ENCODE measurements at regions not wholly inside any gene's neighbourhood (a gene's known extent, or its start where the extent isn't known, plus 50 kb on each side); places are given as distances from the start of the nearest gene placed in this dataset.

GRCh38 chr4:55014876-55015275, 110.5 kb downstream of the KDR start:
- no peak for TF ChIP-seq POU2F2 (IDR thresholded peaks at IDR 0.05; ENCODE audit: low read depth, low read length)
- TF ChIP-seq SPI1 (IDR thresholded peaks at IDR 0.05; ENCODE audit: low read depth, low read length): no peak
- no peak for TF ChIP-seq TAF1 (IDR thresholded peaks at IDR 0.05; ENCODE audit: low read depth, low read length)
- TF ChIP-seq PAX5 (IDR thresholded peaks at IDR 0.05; ENCODE audit: insufficient read depth, low read length, severe bottlenecking): no peak
- no peak for TF ChIP-seq POLR2A (IDR thresholded peaks at IDR 0.05; ENCODE audit: low read depth, low read length)
- no peak for TF ChIP-seq POLR2AphosphoS5 (IDR thresholded peaks at IDR 0.05; ENCODE audit: low read depth, low read length)
- FAIRE-seq: no peak
- no peak for DNase-seq (ENCODE audit: insufficient read length, low spot score)

GRCh38 chr4:55013431-55013955, 111.9 kb downstream of the KDR start:
- no peak for DNase-seq (ENCODE audit: insufficient read length, low spot score)
- no peak for TF ChIP-seq POLR2AphosphoS5 (IDR thresholded peaks at IDR 0.05; ENCODE audit: low read depth, low read length)
- no peak for TF ChIP-seq TAF1 (IDR thresholded peaks at IDR 0.05; ENCODE audit: low read depth, low read length)
- TF ChIP-seq SPI1 (IDR thresholded peaks at IDR 0.05; ENCODE audit: low read depth, low read length): no peak
- TF ChIP-seq POU2F2 (IDR thresholded peaks at IDR 0.05; ENCODE audit: low read depth, low read length): no peak
- TF ChIP-seq PAX5 (IDR thresholded peaks at IDR 0.05; ENCODE audit: insufficient read depth, low read length, severe bottlenecking): no peak
- no peak for TF ChIP-seq POLR2A (IDR thresholded peaks at IDR 0.05; ENCODE audit: low read depth, low read length)
- FAIRE-seq: no peak

GRCh38 chr4:55012363-55013230, 112.8 kb downstream of the KDR start:
- no peak for DNase-seq (ENCODE audit: insufficient read length, low spot score)
- FAIRE-seq: no peak
- TF ChIP-seq POU2F2 (IDR thresholded peaks at IDR 0.05; ENCODE audit: low read depth, low read length) (no peak), SPI1 (IDR thresholded peaks at IDR 0.05; ENCODE audit: low read depth, low read length) (no peak), POLR2AphosphoS5 (IDR thresholded peaks at IDR 0.05; ENCODE audit: low read depth, low read length) (no peak), POLR2A (IDR thresholded peaks at IDR 0.05; ENCODE audit: low read depth, low read length) (no peak), PAX5 (IDR thresholded peaks at IDR 0.05; ENCODE audit: insufficient read depth, low read length, severe bottlenecking) (no peak), TAF1 (IDR thresholded peaks at IDR 0.05; ENCODE audit: low read depth, low read length) (no peak)

- DNase-seq (ENCODE audit: insufficient read length, low spot score) (no peak), FAIRE-seq (no peak)
- TF ChIP-seq POLR2A (IDR thresholded peaks at IDR 0.05; ENCODE audit: low read depth, low read length) (no peak), SPI1 (IDR thresholded peaks at IDR 0.05; ENCODE audit: low read depth, low read length) (no peak), TAF1 (IDR thresholded peaks at IDR 0.05; ENCODE audit: low read depth, low read length) (no peak), POU2F2 (IDR thresholded peaks at IDR 0.05; ENCODE audit: low read depth, low read length) (no peak), PAX5 (IDR thresholded peaks at IDR 0.05; ENCODE audit: insufficient read depth, low read length, severe bottlenecking) (no peak), POLR2AphosphoS5 (IDR thresholded peaks at IDR 0.05; ENCODE audit: low read depth, low read length) (no peak)
These were observed 113.6 kb downstream of the KDR start for GRCh38 chr4:55011761-55012160.

- DNase-seq (ENCODE audit: insufficient read length, low spot score): no peak
- TF ChIP-seq POLR2A (IDR thresholded peaks at IDR 0.05; ENCODE audit: low read depth, low read length) (no peak), TAF1 (IDR thresholded peaks at IDR 0.05; ENCODE audit: low read depth, low read length) (no peak), POLR2AphosphoS5 (IDR thresholded peaks at IDR 0.05; ENCODE audit: low read depth, low read length) (no peak), SPI1 (IDR thresholded peaks at IDR 0.05; ENCODE audit: low read depth, low read length) (no peak), PAX5 (IDR thresholded peaks at IDR 0.05; ENCODE audit: insufficient read depth, low read length, severe bottlenecking) (no peak), POU2F2 (IDR thresholded peaks at IDR 0.05; ENCODE audit: low read depth, low read length) (no peak)
- no peak for FAIRE-seq
These were observed 114.8 kb downstream of the KDR start for GRCh38 chr4:55010550-55010949.

- FAIRE-seq (no peak), DNase-seq (ENCODE audit: insufficient read length, low spot score) (peak; percentile 5)
- no peak for TF ChIP-seq PAX5 (IDR thresholded peaks at IDR 0.05; ENCODE audit: insufficient read depth, low read length, severe bottlenecking)
- TF ChIP-seq SPI1 (IDR thresholded peaks at IDR 0.05; ENCODE audit: low read depth, low read length): no peak
- no peak for TF ChIP-seq POU2F2 (IDR thresholded peaks at IDR 0.05; ENCODE audit: low read depth, low read length)
- TF ChIP-seq POLR2AphosphoS5 (IDR thresholded peaks at IDR 0.05; ENCODE audit: low read depth, low read length): no peak
- no peak for TF ChIP-seq POLR2A (IDR thresholded peaks at IDR 0.05; ENCODE audit: low read depth, low read length)
These were observed 117.0 kb downstream of the KDR start for GRCh38 chr4:55008166-55009056.

- TF ChIP-seq POU2F2 (IDR thresholded peaks at IDR 0.05; ENCODE audit: low read depth, low read length) (no peak), SPI1 (IDR thresholded peaks at IDR 0.05; ENCODE audit: low read depth, low read length) (no peak), POLR2A (IDR thresholded peaks at IDR 0.05; ENCODE audit: low read depth, low read length) (no peak), TAF1 (IDR thresholded peaks at IDR 0.05; ENCODE audit: low read depth, low read length) (no peak), POLR2AphosphoS5 (IDR thresholded peaks at IDR 0.05; ENCODE audit: low read depth, low read length) (no peak), PAX5 (IDR thresholded peaks at IDR 0.05; ENCODE audit: insufficient read depth, low read length, severe bottlenecking) (no peak)
- FAIRE-seq (no peak), DNase-seq (ENCODE audit: insufficient read length, low spot score) (no peak)
These were observed 119.5 kb downstream of the KDR start for GRCh38 chr4:55005910-55006309.

- no peak for FAIRE-seq
- TF ChIP-seq SPI1 (IDR thresholded peaks at IDR 0.05; ENCODE audit: low read depth, low read length) (no peak), TAF1 (IDR thresholded peaks at IDR 0.05; ENCODE audit: low read depth, low read length) (no peak), POU2F2 (IDR thresholded peaks at IDR 0.05; ENCODE audit: low read depth, low read length) (no peak), POLR2A (IDR thresholded peaks at IDR 0.05; ENCODE audit: low read depth, low read length) (no peak), POLR2AphosphoS5 (IDR thresholded peaks at IDR 0.05; ENCODE audit: low read depth, low read length) (no peak), PAX5 (IDR thresholded peaks at IDR 0.05; ENCODE audit: insufficient read depth, low read length, severe bottlenecking) (no peak)
- DNase-seq (ENCODE audit: insufficient read length, low spot score): no peak
These were observed 120.6 kb downstream of the KDR start for GRCh38 chr4:55004831-55005230.
